CD8-positive, alpha-beta memory T cell (primary cell): ENCODE measurements at regions not wholly inside any gene's neighbourhood (a gene's known extent, or its start where the extent isn't known, plus 50 kb on each side); places are given as distances from the start of the nearest gene placed in this dataset.

Source experiments
- CTCF ChIA-PET: fragments of 350-600 bp; sonication (Branson Sonifier 250); formaldehyde crosslinking; loops from one replicate; lab custom pipeline; 2021; ENCODE audit warnings: antibody characterized with exemption; lab: Charles Lee
- POLR2A ChIA-PET: fragments of 350-600 bp; sonication (Branson Sonifier 250); formaldehyde crosslinking; loops from one replicate; lab custom pipeline; 2021; ENCODE audit warnings: antibody characterized with exemption; lab: Charles Lee
- DNase-seq, 5 donors: peaks; one replicate each; pipeline versions ENCODE4 v3.0.0 to v3.0.0-alpha.2; 2020 to 2022; ENCODE audit warnings: mixed read lengths in 1 of 5
- H3K27ac ChIP-seq: one replicate; pipeline ENCODE4 v1.7.0; 2013; ENCODE audit warnings: low read depth, mild to moderate bottlenecking, low read length, moderate library complexity
- H3K27me3 ChIP-seq: 2 replicates; pipeline ENCODE4 v1.7.0; 2013; ENCODE audit warnings: low read length, mild to moderate bottlenecking; ENCODE audit not compliant: insufficient read depth, poor library complexity, severe bottlenecking
- H3K36me3 ChIP-seq: 2 replicates; pipeline ENCODE4 v1.7.0; 2013; ENCODE audit warnings: mild to moderate bottlenecking, low read length, moderate library complexity; ENCODE audit not compliant: insufficient read depth
- H3K4me1 ChIP-seq: 2 replicates; pipeline ENCODE4 v1.7.0; 2013; ENCODE audit warnings: mild to moderate bottlenecking, low read length, moderate library complexity; ENCODE audit not compliant: insufficient read depth
- H3K4me3 ChIP-seq: 2 replicates; pipeline ENCODE4 v1.7.0; 2013; ENCODE audit warnings: mild to moderate bottlenecking, low read length
- H3K9me3 ChIP-seq: 2 replicates; pipeline ENCODE4 v1.7.0; 2013; ENCODE audit warnings: mild to moderate bottlenecking, low read length
- H3K27ac Mint-ChIP-seq, 8 donors: one replicate each; pipeline ENCODE4 v1.8.0; 2020 to 2021; ENCODE audit warnings: mixed read lengths in 8 of 8, mild to moderate bottlenecking in 6 of 8, inconsistent platforms in 3 of 8, moderate library complexity in 3 of 8
- H3K27me3 Mint-ChIP-seq, 2 donors: one replicate each; pipeline ENCODE4 v1.8.0; 2020 to 2021; ENCODE audit warnings: mixed read lengths in 2 of 2, mild to moderate bottlenecking in 1 of 2, moderate library complexity in 1 of 2
- H3K36me3 Mint-ChIP-seq, 3 donors: one replicate each; pipeline ENCODE4 v1.8.0; 2020 to 2021; ENCODE audit warnings: mixed read lengths in 3 of 3, inconsistent platforms in 1 of 3, mild to moderate bottlenecking in 1 of 3
- H3K4me1 Mint-ChIP-seq, 3 donors: one replicate each; pipeline ENCODE4 v1.8.0; 2020 to 2021; ENCODE audit warnings: mixed read lengths in 3 of 3, inconsistent platforms in 1 of 3, mild to moderate bottlenecking in 1 of 3
- H3K4me3 Mint-ChIP-seq, 7 donors: one replicate each; pipeline ENCODE4 v1.8.0; 2020 to 2021; ENCODE audit warnings: mixed read lengths in 7 of 7, mild to moderate bottlenecking in 6 of 7, moderate library complexity in 4 of 7, inconsistent platforms in 2 of 7
- H3K9me3 Mint-ChIP-seq, 5 donors: one replicate each; pipeline ENCODE4 v1.8.0; 2020 to 2022; ENCODE audit warnings: mixed read lengths in 5 of 5, mild to moderate bottlenecking in 3 of 5, moderate library complexity in 2 of 5, inconsistent platforms in 1 of 5

DNA sequence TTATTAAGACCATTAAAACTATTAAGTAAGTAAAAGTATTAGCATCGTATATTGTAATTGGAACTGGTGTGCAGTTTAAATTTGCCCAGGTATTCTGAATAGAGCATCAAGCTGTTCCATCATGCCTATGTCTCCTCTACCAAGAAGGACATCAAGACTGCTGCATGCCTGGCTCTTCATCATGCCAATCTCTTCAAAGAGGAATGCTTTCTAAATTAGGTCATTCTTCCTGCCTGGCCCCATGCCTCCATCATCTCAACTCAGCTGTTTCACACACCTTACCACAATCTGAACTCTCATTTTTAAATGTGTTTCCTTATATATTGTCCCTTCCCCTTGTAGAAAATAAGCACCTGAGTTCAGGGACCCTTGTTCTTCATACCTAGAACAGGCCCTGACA is 270.5 kb upstream of the PPARGC1A start:
- H3K36me3 Mint-ChIP-seq, result no peaks in the 10 kb centered on the region
- ChIA-PET POLR2A (no interaction called here), CTCF (no interaction called here)
- no peaks in the 10 kb centered on the region for H3K4me1 ChIP-seq
- H3K36me3 ChIP-seq, result no peaks in the 10 kb centered on the region
- H3K27ac Mint-ChIP-seq, result no peak overlapping the region
- no peak overlapping the region for H3K4me3 Mint-ChIP-seq
- H3K9me3 ChIP-seq, result no peaks in the 10 kb centered on the region
- DNase-seq, result no peak
- no peaks in the 10 kb centered on the region for H3K4me1 Mint-ChIP-seq
- H3K27me3 Mint-ChIP-seq, result no peaks in the 10 kb centered on the region
- peaks cover 0 to 6% (median 3%) of the 10 kb centered on the region in 5 donors for H3K9me3 Mint-ChIP-seq
- no peaks in the 10 kb centered on the region for H3K27me3 ChIP-seq
- no peak overlapping the region for H3K4me3 ChIP-seq
- H3K27ac ChIP-seq, result no peak overlapping the region

GRCh38 chr4:24158031-24158430 is 268.2 kb upstream of the PPARGC1A start:
- Histone ChIP-seq H3K27me3 (no peaks in the 10 kb centered on the region), H3K9me3 (no peaks in the 10 kb centered on the region), H3K27ac (no peak overlapping the region), H3K4me3 (no peak overlapping the region), H3K4me1 (no peaks in the 10 kb centered on the region), H3K36me3 (no peaks in the 10 kb centered on the region)
- no peak overlapping the region for H3K27ac Mint-ChIP-seq
- peaks cover 0 to 12% (median 2%) of the 10 kb centered on the region in 5 donors for H3K9me3 Mint-ChIP-seq
- no peak for DNase-seq
- H3K27me3 Mint-ChIP-seq, result no peaks in the 10 kb centered on the region
- CTCF ChIA-PET, result no interaction called here
- no peaks in the 10 kb centered on the region for H3K4me1 Mint-ChIP-seq
- POLR2A ChIA-PET, result no interaction called here
- H3K36me3 Mint-ChIP-seq, result no peaks in the 10 kb centered on the region
- no peak overlapping the region for H3K4me3 Mint-ChIP-seq

GRCh38 chr4:24150034-24150433 is 260.2 kb upstream of the PPARGC1A start:
- ChIA-PET CTCF (no interaction called here), POLR2A (no interaction called here)
- H3K4me3 ChIP-seq, result no peak overlapping the region
- no peak for DNase-seq
- H3K4me1 ChIP-seq, result no peaks in the 10 kb centered on the region
- no peaks in the 10 kb centered on the region for H3K36me3 ChIP-seq
- Mint-ChIP-seq H3K36me3 (no peaks in the 10 kb centered on the region), H3K4me3 (no peak overlapping the region), H3K27me3 (peaks cover 0 to 5% of the 10 kb centered on the region in 2 donors), H3K27ac (no peak overlapping the region), H3K4me1 (no peaks in the 10 kb centered on the region), H3K9me3 (peaks cover 0 to 7% (median 1%) of the 10 kb centered on the region in 5 donors)
- no peaks in the 10 kb centered on the region for H3K27me3 ChIP-seq
- H3K9me3 ChIP-seq, result no peaks in the 10 kb centered on the region
- H3K27ac ChIP-seq, result no peak overlapping the region

- POLR2A ChIA-PET, result no interaction called here
Measured at GRCh38 chr4:24146127-24146526, 256.3 kb upstream of the PPARGC1A start.

GRCh38 chr4:24145591-24145990 is 255.7 kb upstream of the PPARGC1A start:
- H3K27me3 ChIP-seq, result no peaks in the 10 kb centered on the region
- Mint-ChIP-seq H3K36me3 (no peaks in the 10 kb centered on the region), H3K27me3 (peaks cover 0 to 4% of the 10 kb centered on the region in 2 donors), H3K27ac (no peak overlapping the region), H3K4me1 (no peaks in the 10 kb centered on the region), H3K9me3 (peaks cover 0 to 8% (median 0%) of the 10 kb centered on the region in 5 donors), H3K4me3 (no peak overlapping the region)
- ChIA-PET POLR2A (no interaction called here), CTCF (no interaction called here)
- no peak for DNase-seq
- H3K36me3 ChIP-seq, result no peaks in the 10 kb centered on the region
- no peaks in the 10 kb centered on the region for H3K9me3 ChIP-seq
- no peaks in the 10 kb centered on the region for H3K4me1 ChIP-seq
- no peak overlapping the region for H3K4me3 ChIP-seq
- H3K27ac ChIP-seq, result no peak overlapping the region

More at GRCh38 chr4:24146127-24146526, 256.3 kb upstream of the PPARGC1A start:
- Histone ChIP-seq H3K4me1 (no peaks in the 10 kb centered on the region), H3K36me3 (no peaks in the 10 kb centered on the region), H3K9me3 (no peaks in the 10 kb centered on the region), H3K27me3 (no peaks in the 10 kb centered on the region), H3K4me3 (no peak overlapping the region), H3K27ac (no peak overlapping the region)
- Mint-ChIP-seq H3K27me3 (peaks cover 0 to 5% of the 10 kb centered on the region in 2 donors), H3K27ac (no peak overlapping the region), H3K9me3 (peaks cover 0 to 4% (median 0%) of the 10 kb centered on the region in 5 donors), H3K4me1 (no peaks in the 10 kb centered on the region), H3K36me3 (no peaks in the 10 kb centered on the region), H3K4me3 (no peak overlapping the region)
- DNase-seq, result no peak
- CTCF ChIA-PET, result no interaction called here

DNA sequence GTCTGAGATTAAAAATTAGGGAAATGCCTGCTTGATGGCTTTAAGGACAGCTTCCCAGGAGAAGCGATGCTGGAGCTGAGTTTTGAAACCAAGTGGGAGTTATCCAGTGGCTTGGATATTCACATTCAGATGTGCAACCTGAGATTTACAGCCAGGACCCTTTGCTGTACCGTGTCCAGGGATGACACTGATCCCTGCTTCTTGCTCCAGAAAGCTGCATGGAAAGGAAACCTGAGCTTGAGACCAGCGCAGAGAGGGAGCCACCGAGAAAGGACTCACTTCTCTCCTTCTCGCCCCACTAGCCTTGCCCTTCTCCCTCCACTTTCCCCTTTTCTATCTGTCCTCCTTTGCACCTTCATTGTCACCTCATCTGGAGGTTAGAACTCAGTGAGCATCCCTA is 254.5 kb upstream of the PPARGC1A start:
- Histone ChIP-seq H3K36me3 (no peaks in the 10 kb centered on the region), H3K4me1 (no peaks in the 10 kb centered on the region), H3K27me3 (no peaks in the 10 kb centered on the region), H3K4me3 (no peak overlapping the region), H3K27ac (no peak overlapping the region), H3K9me3 (no peaks in the 10 kb centered on the region)
- ChIA-PET CTCF (no interaction called here), POLR2A (no interaction called here)
- peaks cover 0 to 8% (median 0%) of the 10 kb centered on the region in 5 donors for H3K9me3 Mint-ChIP-seq
- peaks cover 0 to 4% of the 10 kb centered on the region in 2 donors for H3K27me3 Mint-ChIP-seq
- H3K4me3 Mint-ChIP-seq, result no peak overlapping the region
- H3K4me1 Mint-ChIP-seq, result no peaks in the 10 kb centered on the region
- no peak overlapping the region for H3K27ac Mint-ChIP-seq
- DNase-seq, result no peak
- no peaks in the 10 kb centered on the region for H3K36me3 Mint-ChIP-seq

DNA sequence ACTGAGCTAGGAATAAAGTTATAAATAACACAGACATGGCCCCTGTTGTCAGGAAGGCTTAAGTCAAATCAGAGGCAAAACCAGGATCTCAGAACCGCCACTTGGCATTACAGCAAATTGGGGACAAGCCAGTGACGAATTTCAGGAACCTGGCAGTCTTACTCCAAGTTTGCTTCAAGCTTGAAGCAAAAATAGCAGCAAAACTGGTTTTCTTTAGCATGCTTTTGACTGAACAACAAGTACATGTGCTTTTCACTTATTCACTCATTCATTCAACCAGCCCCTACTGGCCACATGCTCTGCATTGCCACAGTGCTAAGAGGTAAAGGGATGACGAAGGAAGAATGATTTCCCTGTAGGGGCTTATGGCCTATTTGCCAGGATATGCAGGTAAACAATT is 253.9 kb upstream of the PPARGC1A start:
- H3K36me3 ChIP-seq, result no peaks in the 10 kb centered on the region
- Mint-ChIP-seq H3K36me3 (no peaks in the 10 kb centered on the region), H3K4me1 (no peaks in the 10 kb centered on the region), H3K27me3 (peaks cover 0 to 4% of the 10 kb centered on the region in 2 donors), H3K4me3 (no peak overlapping the region), H3K27ac (no peak overlapping the region), H3K9me3 (peaks cover 0 to 8% (median 1%) of the 10 kb centered on the region in 5 donors)
- H3K9me3 ChIP-seq, result no peaks in the 10 kb centered on the region
- CTCF ChIA-PET, result no interaction called here
- H3K4me3 ChIP-seq, result no peak overlapping the region
- POLR2A ChIA-PET, result no interaction called here
- no peaks in the 10 kb centered on the region for H3K4me1 ChIP-seq
- no peaks in the 10 kb centered on the region for H3K27me3 ChIP-seq
- H3K27ac ChIP-seq, result no peak overlapping the region
- DNase-seq, result no peak

DNA sequence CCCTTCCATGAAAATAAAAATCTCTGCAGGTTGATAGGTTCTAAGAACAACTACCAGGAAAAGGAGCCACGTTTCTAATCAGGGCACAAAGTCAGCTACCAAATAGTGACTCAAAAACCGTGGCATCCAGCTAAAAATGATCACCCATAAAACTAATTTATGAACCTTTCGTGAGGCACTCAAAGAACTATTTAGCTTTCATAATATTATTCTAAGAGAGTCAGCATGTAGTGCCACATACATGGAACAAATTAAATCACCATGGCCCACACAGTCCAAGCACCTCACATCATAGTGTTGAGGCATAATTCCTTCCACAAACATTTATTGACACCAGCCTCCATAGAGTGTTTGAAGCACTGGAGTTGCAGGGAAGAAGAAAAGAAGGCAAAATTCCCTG is 252.0 kb upstream of the PPARGC1A start:
- no peak for DNase-seq
- Histone ChIP-seq H3K36me3 (no peaks in the 10 kb centered on the region), H3K27ac (no peak overlapping the region), H3K27me3 (no peaks in the 10 kb centered on the region), H3K9me3 (no peaks in the 10 kb centered on the region), H3K4me3 (no peak overlapping the region), H3K4me1 (no peaks in the 10 kb centered on the region)
- H3K27ac Mint-ChIP-seq, result no peak overlapping the region
- H3K4me3 Mint-ChIP-seq, result no peak overlapping the region
- POLR2A ChIA-PET, result no interaction called here
- CTCF ChIA-PET, result no interaction called here
- no peaks in the 10 kb centered on the region for H3K36me3 Mint-ChIP-seq
- peaks cover 0 to 13% (median 1%) of the 10 kb centered on the region in 5 donors for H3K9me3 Mint-ChIP-seq
- no peaks in the 10 kb centered on the region for H3K4me1 Mint-ChIP-seq
- H3K27me3 Mint-ChIP-seq, result peaks cover 0 to 2% of the 10 kb centered on the region in 2 donors

DNA sequence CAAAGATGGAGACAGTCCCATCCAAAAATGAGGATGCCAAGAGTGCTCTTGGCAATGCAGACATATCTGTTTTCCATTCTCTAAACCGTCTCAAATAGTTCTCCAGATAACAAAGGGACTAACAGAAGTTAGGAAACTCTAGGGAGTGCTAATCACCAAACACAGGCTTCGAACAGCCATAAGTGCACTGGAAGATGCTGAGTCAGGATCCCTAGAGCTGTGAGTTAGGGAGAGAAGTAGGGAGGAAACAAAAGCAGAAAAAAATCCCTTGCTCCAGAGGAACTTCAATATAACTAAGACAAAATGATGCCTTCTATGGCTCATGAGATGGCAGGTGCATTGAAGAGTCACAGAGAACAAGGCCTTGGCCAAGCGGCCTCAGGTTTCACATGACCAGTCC is 251.0 kb upstream of the PPARGC1A start:
- Histone ChIP-seq H3K4me3 (no peak overlapping the region), H3K27me3 (no peaks in the 10 kb centered on the region), H3K36me3 (no peaks in the 10 kb centered on the region), H3K27ac (no peak overlapping the region), H3K9me3 (no peaks in the 10 kb centered on the region), H3K4me1 (no peaks in the 10 kb centered on the region)
- no peaks in the 10 kb centered on the region for H3K36me3 Mint-ChIP-seq
- peaks cover 0 to 13% (median 2%) of the 10 kb centered on the region in 5 donors for H3K9me3 Mint-ChIP-seq
- no peak for DNase-seq
- H3K27ac Mint-ChIP-seq, result no peak overlapping the region
- H3K4me3 Mint-ChIP-seq, result no peak overlapping the region
- H3K27me3 Mint-ChIP-seq, result peaks cover 0 to 2% of the 10 kb centered on the region in 2 donors
- H3K4me1 Mint-ChIP-seq, result no peaks in the 10 kb centered on the region
- POLR2A ChIA-PET, result no interaction called here
- CTCF ChIA-PET, result no interaction called here
